GM19351 (cell line): ENCODE measurements at regions not wholly inside any gene's neighbourhood (a gene's known extent, or its start where the extent isn't known, plus 50 kb on each side); places are given as distances from the start of the nearest gene placed in this dataset.
"Not testable (repeated sequence)": the region's sequence is repeated elsewhere in the genome, so short reads cannot be mapped to it uniquely, and the experiment has no call there.

Experiments
- ATAC-seq: cut with Tn5 transposase; IDR thresholded peaks from one replicate; pipeline ENCODE4 v1.9.1; 2021; ENCODE audit warnings: mild to moderate bottlenecking, moderate library complexity; ENCODE audit not compliant: unreplicated experiment

- no peak for ATAC-seq
Measured at GRCh38 chr15:39016706-39017105, 452.1 kb upstream of the RASGRP1 start.

- ATAC-seq, result no peak
Measured at GRCh38 chr15:39018966-39019365, 454.4 kb upstream of the RASGRP1 start.

GRCh38 chr15:39021341-39021740, 456.7 kb upstream of the RASGRP1 start:
- no peak for ATAC-seq

GRCh38 chr15:39022532-39023305, 458.1 kb upstream of the RASGRP1 start:
- ATAC-seq, result no peak

- no peak for ATAC-seq
Measured at GRCh38 chr15:39025321-39025720, 460.7 kb upstream of the RASGRP1 start.

- no peak for ATAC-seq
Measured at GRCh38 chr15:39025881-39026280, 461.3 kb upstream of the RASGRP1 start.

- ATAC-seq, result no peak
Measured at GRCh38 chr15:39028069-39028468, 463.5 kb upstream of the RASGRP1 start.

- no peak for ATAC-seq
Measured at GRCh38 chr15:39029741-39030140, 465.1 kb upstream of the RASGRP1 start.

- no peak for ATAC-seq
Measured at GRCh38 chr15:39030291-39031070, 465.9 kb upstream of the RASGRP1 start.

GRCh38 chr15:39031596-39031995, 467.0 kb upstream of the RASGRP1 start:
- no peak for ATAC-seq

- no peak for ATAC-seq
Measured at GRCh38 chr15:39034816-39035215, 470.2 kb upstream of the RASGRP1 start.

GRCh38 chr15:39037611-39038010, 473.0 kb upstream of the RASGRP1 start:
- not testable (repeated sequence) for ATAC-seq

GRCh38 chr15:39040861-39041260, 476.2 kb upstream of the RASGRP1 start:
- ATAC-seq, result no peak

GRCh38 chr15:39041979-39042495, 477.4 kb upstream of the RASGRP1 start:
- ATAC-seq, result no peak

- no peak for ATAC-seq
Measured at GRCh38 chr15:39051626-39052322, 487.2 kb upstream of the RASGRP1 start.

GRCh38 chr15:39052323-39052705, 487.7 kb upstream of the RASGRP1 start:
- ATAC-seq, result no peak

GRCh38 chr15:39053480-39053879, 488.9 kb upstream of the RASGRP1 start:
- no peak for ATAC-seq

GRCh38 chr15:39054128-39054732, 489.6 kb upstream of the RASGRP1 start:
- ATAC-seq, result no peak

- ATAC-seq, result no peak
Measured at GRCh38 chr15:39056357-39056756, 491.7 kb upstream of the RASGRP1 start.

GRCh38 chr15:39058351-39059131, 493.9 kb upstream of the RASGRP1 start:
- ATAC-seq, result no peak
